Activated CD4-positive, CD25-positive, alpha-beta regulatory T cell treated with anti-CD3 and anti-CD28 coated beads, Interleukin-2, amount 50 U/mL, for 72 hours (primary cell): ENCODE measurements at regions not wholly inside any gene's neighbourhood (a gene's known extent, or its start where the extent isn't known, plus 50 kb on each side); places are given as distances from the start of the nearest gene placed in this dataset.

Source experiments
- DNase-seq: peaks from one replicate; pipeline ENCODE4 v3.0.0; 2021

GRCh38 chr18:41752826-41753225 is 202.2 kb upstream of the PIK3C3 start:
- DNase-seq, result no peak

- DNase-seq, result no peak
Measured at GRCh38 chr18:41751652-41752051, 203.4 kb upstream of the PIK3C3 start.

DNA sequence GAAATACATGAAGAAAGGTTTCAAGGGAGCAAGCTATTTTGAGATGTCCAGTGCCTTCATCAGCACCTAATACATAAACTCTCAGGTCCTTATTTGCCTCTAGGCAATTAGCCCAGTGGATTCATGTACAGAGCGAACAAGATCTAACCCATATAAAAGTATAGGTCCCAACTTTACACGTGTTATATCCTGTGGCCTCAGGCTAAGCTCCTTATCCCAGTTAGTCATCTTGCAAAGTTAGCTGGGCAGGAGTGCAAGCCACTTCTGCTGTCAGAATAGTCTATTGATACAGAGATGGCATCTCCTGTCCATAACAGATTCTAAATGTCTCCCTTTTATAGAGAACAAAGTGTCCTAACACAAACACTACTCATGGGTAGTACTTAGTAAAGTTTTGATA is 203.9 kb upstream of the PIK3C3 start:
- no peak for DNase-seq

GRCh38 chr18:41747723-41748242 is 207.3 kb upstream of the PIK3C3 start:
- no peak for DNase-seq

- DNase-seq, result no peak
Measured at GRCh38 chr18:41745166-41746049, 209.6 kb upstream of the PIK3C3 start.

DNA sequence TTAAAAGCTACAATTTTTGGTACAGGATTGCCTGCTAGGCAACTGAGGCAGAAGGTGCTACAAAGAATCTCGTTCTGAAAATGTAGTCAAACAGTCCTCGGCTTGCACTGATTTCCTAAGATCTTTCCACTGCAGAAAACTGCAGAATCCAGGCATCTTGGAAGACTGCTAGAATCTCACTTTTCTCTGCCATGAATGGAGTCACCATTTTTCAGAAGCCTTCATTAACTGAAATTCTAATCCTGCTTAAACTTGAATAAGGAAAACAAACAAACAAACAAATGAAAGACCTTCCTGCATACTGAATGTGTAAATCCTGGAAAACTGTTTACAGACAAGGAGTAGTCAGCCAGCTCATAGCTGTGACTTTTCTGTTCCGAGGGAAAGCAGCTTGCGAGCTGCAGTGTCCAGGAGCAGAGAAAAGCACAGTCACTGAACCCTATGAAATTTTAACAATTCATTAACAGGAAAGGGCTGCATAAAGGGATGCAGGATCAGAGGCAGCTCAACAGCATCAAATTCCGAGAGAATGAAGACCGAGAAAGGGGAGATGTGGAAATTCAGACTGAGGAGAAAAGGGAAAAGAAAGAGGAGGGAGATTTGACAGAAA is 210.5 kb upstream of the PIK3C3 start:
- DNase-seq, result no peak

GRCh38 chr18:41737218-41737617 is 217.8 kb upstream of the PIK3C3 start:
- no peak for DNase-seq

- no peak for DNase-seq
Measured at GRCh38 chr18:41734917-41735316, 220.1 kb upstream of the PIK3C3 start.

DNA sequence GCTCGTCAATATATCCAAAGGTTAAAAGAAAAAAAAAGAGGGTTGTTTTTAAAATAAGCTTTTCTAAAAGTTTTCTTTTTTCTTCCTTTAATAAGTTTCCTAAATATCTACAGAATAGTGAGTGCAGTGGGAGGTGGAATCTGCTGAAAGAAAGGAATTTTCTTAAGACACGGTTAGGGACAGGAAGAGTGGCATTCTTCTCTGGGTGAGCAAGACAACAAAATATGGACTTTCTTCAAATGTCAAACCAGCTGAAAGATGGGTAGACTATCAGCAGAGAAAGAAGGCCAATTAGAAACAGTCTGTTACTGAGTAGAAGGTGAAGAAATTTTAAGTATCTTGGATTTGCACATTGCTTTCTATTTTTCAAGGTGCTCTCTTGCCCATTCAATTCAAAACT is 222.7 kb upstream of the PIK3C3 start:
- DNase-seq, result no peak

DNA sequence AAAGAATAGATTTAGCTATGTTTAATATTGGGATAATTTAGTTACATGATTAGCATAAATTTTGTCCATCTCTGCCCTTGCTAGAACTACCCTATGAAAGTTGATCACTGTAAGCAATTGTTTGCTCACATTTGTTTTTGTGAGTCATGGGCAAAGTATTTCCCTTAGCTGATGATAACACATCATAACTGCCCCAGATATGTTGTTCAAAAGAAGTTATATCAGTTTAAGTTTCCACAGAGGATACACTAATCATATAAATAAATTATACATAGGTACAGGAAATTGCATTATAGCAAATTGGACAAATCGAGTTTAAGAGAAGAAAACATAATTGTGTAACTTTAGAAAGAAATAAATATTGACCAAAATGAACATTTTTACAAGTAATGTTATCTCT is 223.2 kb upstream of the PIK3C3 start:
- DNase-seq, result no peak

DNA sequence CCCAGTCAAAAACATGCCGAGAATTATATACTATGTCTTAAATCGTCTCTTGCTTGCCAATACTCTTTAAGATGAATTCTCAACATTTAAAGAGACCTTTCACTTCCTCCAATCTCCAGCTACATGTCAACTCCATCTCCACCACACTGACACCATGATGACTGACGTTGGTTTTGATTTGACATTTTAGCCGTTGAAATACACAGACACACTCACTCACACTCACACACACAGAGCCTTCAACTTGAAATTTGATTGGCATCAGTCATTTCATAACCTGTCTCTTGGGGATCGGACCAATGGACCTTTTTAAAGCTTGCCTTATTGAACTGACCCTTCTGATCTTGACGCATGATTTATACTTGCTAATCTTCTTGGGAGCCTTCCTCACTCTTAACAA is 230.8 kb upstream of the PIK3C3 start:
- no peak for DNase-seq

GRCh38 chr18:41721103-41721790 is 233.8 kb upstream of the PIK3C3 start:
- DNase-seq, result no peak

DNA sequence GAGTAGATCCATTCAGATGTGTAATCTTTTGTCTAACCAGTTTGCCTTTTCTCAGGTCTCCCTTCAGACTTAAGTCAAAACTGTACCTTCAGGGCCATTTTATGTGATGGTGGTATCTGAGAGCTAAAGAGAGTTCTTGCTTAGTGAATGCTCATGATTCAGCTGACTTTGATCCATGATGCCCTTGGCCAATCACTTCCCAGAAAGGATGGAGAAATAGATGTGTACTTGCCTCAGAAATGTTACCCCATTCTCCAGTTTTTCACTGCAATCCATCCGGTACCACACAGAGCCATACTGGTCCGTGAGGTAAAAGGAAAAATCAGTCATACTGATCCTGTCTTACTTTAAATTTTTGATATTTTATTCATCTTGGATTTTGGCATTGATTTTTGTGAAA is 234.8 kb upstream of the PIK3C3 start:
- DNase-seq, result no peak

GRCh38 chr18:41719808-41720207 is 235.2 kb upstream of the PIK3C3 start:
- DNase-seq, result no peak

DNA sequence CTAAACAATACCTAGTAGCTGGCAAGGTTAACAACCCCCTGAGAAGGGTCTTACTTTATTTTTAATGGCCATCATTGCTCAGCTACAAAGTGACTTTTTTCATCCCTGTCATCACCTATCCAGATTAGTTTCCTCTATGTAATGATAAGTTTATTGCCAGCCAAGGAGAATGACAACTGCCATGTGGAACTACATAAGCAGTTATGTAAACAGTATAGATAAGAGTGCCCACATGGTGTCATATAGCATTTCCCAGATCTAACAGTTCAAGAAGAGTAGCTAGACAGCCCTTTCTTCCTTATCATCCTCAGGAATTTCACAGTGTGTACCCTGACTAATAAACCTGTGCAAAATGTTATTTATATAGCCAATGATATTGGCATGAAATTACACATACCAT is 240.2 kb upstream of the PIK3C3 start:
- no peak for DNase-seq

DNA sequence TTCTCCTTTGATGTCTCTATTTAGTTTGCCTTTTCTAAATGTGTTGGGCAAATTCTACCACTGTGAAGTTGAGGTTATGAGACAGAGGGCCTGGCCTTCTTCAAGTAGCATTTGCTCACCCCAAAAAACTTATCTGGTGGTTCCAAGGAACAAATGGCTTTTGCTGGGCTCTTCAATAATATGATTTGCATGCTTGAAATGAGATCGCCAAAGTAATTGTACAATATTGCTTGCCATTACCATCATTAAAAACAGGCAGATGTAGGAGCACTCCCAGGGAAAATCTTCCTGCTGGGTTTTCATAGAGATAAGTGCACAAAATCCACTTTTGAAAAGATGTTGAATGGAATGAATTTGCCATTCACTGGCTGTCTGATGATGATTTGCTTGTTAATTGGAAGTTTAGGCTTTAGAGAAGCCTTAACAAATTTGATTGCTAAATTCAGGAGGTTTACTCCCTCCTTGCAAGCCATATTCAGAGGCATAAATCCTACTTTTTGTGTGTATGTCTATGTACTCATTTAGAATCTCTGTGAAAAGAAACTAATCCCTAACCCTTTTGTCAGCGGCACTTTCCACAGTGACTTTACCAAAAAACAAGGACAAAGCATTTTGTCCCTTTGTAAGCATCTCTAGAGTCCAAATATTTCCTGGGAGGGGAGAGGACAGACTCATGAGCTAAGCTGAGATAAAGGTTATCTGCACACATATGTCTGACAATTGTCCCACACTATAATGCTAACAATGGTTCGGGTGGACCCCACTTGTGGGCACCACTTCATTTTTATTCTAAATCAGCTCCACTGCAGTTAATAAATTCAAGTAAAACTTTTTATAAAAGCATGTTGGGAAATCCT is 240.8 kb upstream of the PIK3C3 start:
- no peak for DNase-seq

DNA sequence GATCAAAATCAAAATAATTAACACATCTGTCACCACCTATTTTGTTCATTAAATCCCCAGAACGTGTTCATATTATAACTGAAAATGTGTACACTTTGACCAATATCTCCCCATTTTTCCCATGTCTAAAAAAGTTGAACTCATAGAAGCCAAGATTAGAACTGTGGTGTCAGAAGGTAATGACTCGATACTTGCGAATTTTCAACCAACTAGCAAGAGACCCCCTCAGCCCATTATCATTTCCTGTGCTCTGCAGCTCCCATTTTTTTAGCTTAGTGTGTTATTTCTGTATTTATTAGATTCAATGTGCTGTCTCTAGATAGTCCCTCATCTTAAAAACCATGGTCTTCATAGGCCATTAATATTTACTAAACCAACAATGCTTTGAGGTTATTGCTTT is 248.7 kb upstream of the PIK3C3 start:
- no peak for DNase-seq

GRCh38 chr18:41703744-41704530 is 251.1 kb upstream of the PIK3C3 start:
- DNase-seq, result no peak

GRCh38 chr18:41700416-41700815 is 254.6 kb upstream of the PIK3C3 start:
- DNase-seq, result no peak

DNA sequence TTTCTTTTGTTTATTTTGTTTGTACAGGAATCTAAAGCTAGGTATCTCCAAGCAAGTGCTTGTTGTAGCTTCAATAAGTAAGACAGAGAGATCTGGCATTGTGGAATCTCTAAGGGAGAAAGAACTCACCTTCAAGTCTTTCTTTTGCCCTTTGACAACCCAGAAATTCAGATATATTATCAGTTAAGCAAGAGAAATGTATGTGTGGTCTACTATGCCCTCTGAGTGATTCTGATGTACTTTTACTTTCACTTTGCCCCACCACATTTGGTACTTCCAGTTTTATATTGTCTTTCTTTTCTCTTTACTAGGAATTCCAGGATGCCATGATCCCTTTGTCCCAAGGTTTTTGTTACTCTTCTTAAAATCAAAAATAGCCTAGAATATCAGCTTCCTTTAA is 259.6 kb upstream of the PIK3C3 start:
- DNase-seq, result no peak

DNA sequence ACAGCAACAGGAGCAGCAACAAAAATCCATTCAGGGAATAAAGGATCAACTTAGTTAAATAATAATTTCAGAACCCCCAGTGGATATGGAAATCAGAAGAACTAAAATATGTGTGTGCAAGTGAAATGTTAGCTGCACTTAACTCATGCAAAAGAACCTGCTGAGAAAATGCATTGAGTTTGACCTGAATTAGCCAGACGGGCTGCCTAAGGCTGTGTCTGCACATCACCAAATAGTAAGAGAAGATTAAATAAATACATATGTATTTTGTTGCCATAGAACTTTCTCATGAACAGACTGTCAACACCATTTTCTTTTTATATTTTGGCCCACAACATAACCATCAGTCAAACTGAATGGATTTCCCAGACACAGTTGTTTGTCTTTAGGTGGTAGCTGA is 262.0 kb upstream of the PIK3C3 start:
- DNase-seq, result no peak
